Nephron (organoid): ENCODE measurements at regions not wholly inside any gene's neighbourhood (a gene's known extent, or its start where the extent isn't known, plus 50 kb on each side); places are given as distances from the start of the nearest gene placed in this dataset.
"Not testable (repeated sequence)": the region's sequence is repeated elsewhere in the genome, so short reads cannot be mapped to it uniquely, and the experiment has no call there.

Source experiments
- H3K27ac Mint-ChIP-seq, 3 experiments: 2 replicates each; pipeline ENCODE4 v1.8.0; 2020; ENCODE audit warnings: mixed read lengths in 3 of 3, mild to moderate bottlenecking in 2 of 3, moderate library complexity in 1 of 3
- H3K27me3 Mint-ChIP-seq: 2 replicates; pipeline ENCODE4 v1.8.0; 2021; ENCODE audit warnings: low read depth, mild to moderate bottlenecking, moderate library complexity, mixed read lengths
- H3K36me3 Mint-ChIP-seq: 2 replicates; pipeline ENCODE4 v1.8.0; 2020; ENCODE audit warnings: low read depth, mixed read lengths
- H3K4me1 Mint-ChIP-seq: 2 replicates; pipeline ENCODE4 v1.8.0; 2020; ENCODE audit warnings: mixed read lengths
- H3K4me3 Mint-ChIP-seq, 3 experiments: 2 replicates each; pipeline ENCODE4 v1.8.0; 2020; ENCODE audit warnings: mild to moderate bottlenecking in 3 of 3, mixed read lengths in 3 of 3, moderate library complexity in 2 of 3
- H3K9me3 Mint-ChIP-seq: 2 replicates; pipeline ENCODE4 v1.8.0; 2020; ENCODE audit warnings: mixed read lengths
- TF ChIP-seq, protein P1 (sequence below), 3 experiments: fragments of 200-600 bp; sonication (generic); IDR thresholded peaks; one replicate each; pipeline ENCODE4 v1.5.0; 2021; ENCODE audit warnings: antibody characterized with exemption in 3 of 3; ENCODE audit not compliant: unreplicated experiment in 3 of 3

DNA sequence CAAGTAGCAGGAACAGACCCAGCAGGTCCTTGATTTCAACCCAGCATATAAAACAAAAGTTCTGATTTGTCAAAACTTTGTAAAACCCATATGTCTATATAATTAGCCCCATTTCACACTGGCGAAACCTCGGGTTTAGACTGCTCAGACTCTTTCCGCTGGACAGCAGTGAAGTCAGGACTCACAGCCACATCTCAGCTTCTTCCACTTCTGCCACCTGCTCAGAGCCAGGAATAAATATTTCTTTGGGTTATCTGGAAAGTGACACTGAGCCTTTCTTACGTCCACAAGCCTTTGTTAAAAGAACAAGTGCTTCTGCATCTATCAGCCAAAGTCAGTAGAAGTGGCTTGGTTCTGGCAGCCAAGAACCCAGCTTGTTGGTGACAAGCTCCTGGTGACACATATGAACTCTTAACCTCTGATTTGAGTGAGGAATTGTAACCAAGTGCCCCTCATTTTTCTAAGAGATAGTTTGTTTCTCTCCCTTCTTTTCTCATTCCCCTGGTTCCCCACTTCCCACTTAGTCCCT lies 118.1 kb upstream of the CHD2 start:
- no peaks in the 10 kb centered on the region for H3K27me3 Mint-ChIP-seq
- H3K27ac Mint-ChIP-seq, result no peak overlapping the region
- H3K4me3 Mint-ChIP-seq, result no peak overlapping the region
- no peaks in the 10 kb centered on the region for H3K4me1 Mint-ChIP-seq
- peaks cover 12% of the 10 kb centered on the region for H3K36me3 Mint-ChIP-seq
- H3K9me3 Mint-ChIP-seq, result peaks cover 5% of the 10 kb centered on the region
- TF ChIP-seq, protein P1, sequence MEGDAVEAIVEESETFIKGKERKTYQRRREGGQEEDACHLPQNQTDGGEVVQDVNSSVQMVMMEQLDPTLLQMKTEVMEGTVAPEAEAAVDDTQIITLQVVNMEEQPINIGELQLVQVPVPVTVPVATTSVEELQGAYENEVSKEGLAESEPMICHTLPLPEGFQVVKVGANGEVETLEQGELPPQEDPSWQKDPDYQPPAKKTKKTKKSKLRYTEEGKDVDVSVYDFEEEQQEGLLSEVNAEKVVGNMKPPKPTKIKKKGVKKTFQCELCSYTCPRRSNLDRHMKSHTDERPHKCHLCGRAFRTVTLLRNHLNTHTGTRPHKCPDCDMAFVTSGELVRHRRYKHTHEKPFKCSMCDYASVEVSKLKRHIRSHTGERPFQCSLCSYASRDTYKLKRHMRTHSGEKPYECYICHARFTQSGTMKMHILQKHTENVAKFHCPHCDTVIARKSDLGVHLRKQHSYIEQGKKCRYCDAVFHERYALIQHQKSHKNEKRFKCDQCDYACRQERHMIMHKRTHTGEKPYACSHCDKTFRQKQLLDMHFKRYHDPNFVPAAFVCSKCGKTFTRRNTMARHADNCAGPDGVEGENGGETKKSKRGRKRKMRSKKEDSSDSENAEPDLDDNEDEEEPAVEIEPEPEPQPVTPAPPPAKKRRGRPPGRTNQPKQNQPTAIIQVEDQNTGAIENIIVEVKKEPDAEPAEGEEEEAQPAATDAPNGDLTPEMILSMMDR (IDR thresholded peaks at IDR 0.05; ENCODE audit: unreplicated experiment in 3 of 3), result no peak

DNA sequence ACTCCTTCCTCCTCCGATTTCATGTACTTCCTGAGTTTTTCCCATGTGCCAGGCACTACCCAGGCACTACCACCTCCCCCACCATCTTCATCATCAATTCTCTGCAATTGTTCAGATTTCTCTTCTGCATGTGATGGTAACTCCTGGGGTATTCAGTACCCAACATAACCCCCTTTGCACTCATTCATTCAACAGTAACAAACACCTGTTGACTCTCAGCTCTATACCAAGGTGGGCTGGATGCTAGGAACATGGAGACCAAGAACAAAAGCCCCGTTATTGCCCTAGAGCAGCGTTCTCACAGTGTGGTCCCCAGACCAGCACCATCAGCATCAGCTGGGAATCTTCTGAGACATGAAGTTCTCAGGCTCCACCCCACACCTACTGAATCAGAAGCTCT lies 113.0 kb upstream of the CHD2 start:
- Mint-ChIP-seq H3K9me3 (no peaks in the 10 kb centered on the region), H3K27me3 (no peaks in the 10 kb centered on the region), H3K27ac (no peak overlapping the region), H3K36me3 (peaks cover 10% of the 10 kb centered on the region), H3K4me1 (no peaks in the 10 kb centered on the region), H3K4me3 (no peak overlapping the region)
- TF ChIP-seq, protein P1 (IDR thresholded peaks at IDR 0.05; ENCODE audit: unreplicated experiment in 3 of 3), result no peak

DNA sequence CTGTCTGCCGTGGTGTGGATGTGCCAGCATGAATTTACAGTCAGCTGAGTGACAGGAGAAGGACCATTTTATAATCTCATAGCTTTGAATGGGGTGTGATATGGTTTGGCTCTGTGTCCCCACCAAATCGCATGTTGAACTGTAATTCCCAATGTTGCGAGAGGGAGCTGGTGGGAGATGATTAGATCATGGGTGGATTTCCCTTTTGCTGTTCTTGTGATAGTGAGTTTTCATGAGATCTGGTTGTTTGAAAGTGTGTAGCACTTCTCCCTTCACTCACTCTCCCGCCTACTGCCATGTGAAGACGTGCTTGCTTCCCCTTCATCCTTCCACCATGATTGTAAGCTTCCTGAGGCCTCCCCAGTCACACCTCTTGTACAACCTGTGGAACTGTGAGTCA lies 111.9 kb upstream of the CHD2 start:
- Mint-ChIP-seq H3K27ac (no peak overlapping the region), H3K9me3 (no peaks in the 10 kb centered on the region), H3K36me3 (peaks cover 10% of the 10 kb centered on the region), H3K4me1 (no peaks in the 10 kb centered on the region), H3K27me3 (no peaks in the 10 kb centered on the region), H3K4me3 (no peak overlapping the region)
- TF ChIP-seq, protein P1 (IDR thresholded peaks at IDR 0.05; ENCODE audit: unreplicated experiment in 3 of 3), result no peak

DNA sequence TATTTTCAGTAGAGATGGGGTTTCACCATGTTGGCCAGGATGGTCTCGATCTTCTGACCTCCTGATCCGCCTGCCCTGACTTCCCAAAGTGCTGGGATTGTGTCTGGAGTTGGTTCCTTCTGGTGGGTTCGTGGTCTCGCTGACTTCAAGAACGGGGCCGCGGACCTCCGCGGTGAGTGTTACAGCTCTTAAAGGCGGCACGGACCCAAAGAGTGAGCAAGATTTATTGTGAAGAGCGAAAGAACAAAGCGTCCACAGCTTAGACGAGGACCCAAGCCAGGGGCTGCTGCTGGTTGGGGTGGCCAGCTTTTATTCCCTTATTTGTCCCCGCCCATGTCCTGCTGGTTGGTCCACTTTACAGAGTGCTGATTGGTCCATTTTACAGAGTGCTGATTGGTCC lies 111.3 kb upstream of the CHD2 start:
- not testable (repeated sequence) for H3K27ac Mint-ChIP-seq, H3K9me3 Mint-ChIP-seq, H3K4me1 Mint-ChIP-seq, H3K27me3 Mint-ChIP-seq, H3K4me3 Mint-ChIP-seq, H3K36me3 Mint-ChIP-seq

DNA sequence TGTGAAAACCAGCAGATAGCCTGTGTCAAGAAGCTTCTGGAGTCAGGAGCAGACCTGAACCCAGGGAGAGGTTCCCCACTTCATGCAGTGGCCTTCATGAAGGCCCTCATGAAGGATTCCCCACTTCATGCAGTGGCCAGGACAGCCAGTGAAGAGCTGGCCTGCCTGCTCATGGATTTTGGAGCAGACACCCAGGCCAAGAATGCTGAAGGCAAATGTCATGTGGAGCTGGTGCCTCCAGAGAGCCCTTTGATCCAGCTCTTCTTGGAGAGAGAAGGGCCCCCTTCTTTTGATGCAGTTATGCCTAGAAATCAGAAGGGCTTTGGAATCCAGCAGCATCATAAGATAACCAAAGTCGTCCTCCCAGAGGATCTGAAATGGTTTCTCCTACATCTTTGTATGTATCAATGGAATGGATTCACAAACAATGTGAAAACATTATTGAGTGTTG lies 103.9 kb upstream of the CHD2 start:
- peaks cover 5% of the 10 kb centered on the region for H3K4me1 Mint-ChIP-seq
- no peak overlapping the region for H3K4me3 Mint-ChIP-seq
- no peaks in the 10 kb centered on the region for H3K27me3 Mint-ChIP-seq
- TF ChIP-seq, protein P1 (IDR thresholded peaks at IDR 0.05; ENCODE audit: unreplicated experiment in 3 of 3), result no peak
- H3K27ac Mint-ChIP-seq, result no peak overlapping the region
- no peaks in the 10 kb centered on the region for H3K9me3 Mint-ChIP-seq
- no peaks in the 10 kb centered on the region for H3K36me3 Mint-ChIP-seq

DNA sequence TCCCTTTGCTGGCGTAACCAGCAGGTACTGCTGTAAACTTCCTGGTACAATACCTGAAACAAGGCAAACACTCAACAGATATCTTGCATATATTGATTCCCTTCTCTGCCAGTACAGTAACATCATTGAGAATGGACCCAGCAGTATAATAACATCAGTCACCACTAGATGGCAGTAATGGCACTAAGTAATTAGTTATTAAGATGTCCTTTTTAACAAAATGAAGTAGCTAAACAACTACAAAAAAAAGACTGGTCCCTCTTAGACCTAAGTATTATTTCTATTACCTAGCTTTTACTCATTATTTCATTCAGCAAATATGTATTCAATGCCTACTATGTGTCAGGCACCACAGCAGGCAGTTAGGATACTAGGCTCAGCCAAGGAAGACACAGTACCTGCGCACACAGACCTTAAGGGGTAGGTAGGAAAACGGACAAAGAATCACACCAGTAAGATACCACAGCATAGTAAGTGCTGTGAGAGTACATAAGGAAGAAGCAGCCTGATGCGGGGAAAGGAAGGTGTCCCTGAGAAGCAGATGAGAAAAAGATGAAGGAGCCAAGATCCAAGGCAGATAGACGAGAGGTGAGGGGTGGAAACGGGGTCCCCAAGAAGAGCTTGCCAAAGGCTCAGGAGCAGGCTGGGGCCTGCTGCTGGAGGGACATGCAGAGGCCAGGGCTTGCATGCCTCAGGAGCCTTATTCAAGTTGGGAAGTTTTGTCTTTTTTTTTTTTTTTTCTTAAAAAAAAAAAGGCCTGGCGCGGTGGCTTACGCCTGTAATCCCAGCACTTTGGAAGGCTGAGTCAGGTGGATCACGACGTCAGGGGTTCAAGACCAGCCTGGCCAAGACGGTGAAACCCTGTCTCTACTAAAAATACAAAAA lies 102.7 kb upstream of the CHD2 start:
- Mint-ChIP-seq H3K4me1 (peaks cover 11% of the 10 kb centered on the region), H3K36me3 (no peaks in the 10 kb centered on the region), H3K27me3 (no peaks in the 10 kb centered on the region), H3K4me3 (no peak overlapping the region), H3K27ac (peak overlapping the region; percentile 73 to 95 (median 86)), H3K9me3 (no peaks in the 10 kb centered on the region)
- TF ChIP-seq, protein P1 (IDR thresholded peaks at IDR 0.05; ENCODE audit: unreplicated experiment in 3 of 3), result peak; percentile 68 to 75 (median 73)
